GM12892 (cell line): ENCODE measurements at regions not wholly inside any gene's neighbourhood (a gene's known extent, or its start where the extent isn't known, plus 50 kb on each side); places are given as distances from the start of the nearest gene placed in this dataset.

Experiments used
- POLR2A ChIP-seq: IDR thresholded peaks from 2 replicates; pipeline ENCODE4 v1.6.1; 2011; ENCODE audit warnings: low read depth, low read length, control low read depth
- POLR2AphosphoS5 ChIP-seq: IDR thresholded peaks from 2 replicates; pipeline ENCODE4 v1.6.1; 2011; ENCODE audit warnings: low read depth, low read length, control low read depth
- TAF1 ChIP-seq: IDR thresholded peaks from 2 replicates; pipeline ENCODE4 v1.6.1; 2011; ENCODE audit warnings: low read depth, mild to moderate bottlenecking, control low read depth, low read length, borderline replicate concordance

- no peak for TF ChIP-seq POLR2AphosphoS5
- TF ChIP-seq POLR2A, result no peak
- TF ChIP-seq TAF1, result no peak
These were observed 296.6 kb upstream of the FBXL7 start for GRCh38 chr5:15203376-15203775.
